ENCODE measurements at regions not wholly inside any gene's neighbourhood (a gene's known extent, or its start where the extent isn't known, plus 50 kb on each side); places are given as distances from the start of the nearest gene placed in this dataset.

DNA sequence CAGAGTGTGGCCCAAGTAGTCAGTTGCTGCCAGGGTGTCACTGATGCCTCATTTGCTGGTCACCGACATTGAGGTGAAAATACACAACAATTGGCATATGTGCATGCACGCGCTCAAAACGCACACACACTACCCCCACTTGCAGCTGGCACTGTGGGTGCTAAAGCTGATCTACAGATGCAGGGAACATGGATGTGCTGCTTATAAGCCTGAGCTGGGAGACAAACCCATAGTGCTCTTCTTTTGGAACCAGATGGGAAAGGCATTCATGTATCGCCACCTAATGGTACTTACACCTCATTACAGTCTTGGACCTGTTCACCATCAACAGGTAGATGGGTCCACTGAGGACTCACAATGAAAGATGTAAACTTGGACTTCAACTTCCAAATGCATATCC lies 70.3 kb upstream of the CAMK1G start:
- TF ChIP-seq RAD21 (IDR thresholded peaks at IDR 0.05; ENCODE audit: low read depth) (peak; percentile 77), TEAD4 (IDR thresholded peaks at IDR 0.05) (no peak), EP300 (IDR thresholded peaks at IDR 0.05; ENCODE audit: borderline replicate concordance) (no peak)
- TF ChIP-seq, protein P1, sequence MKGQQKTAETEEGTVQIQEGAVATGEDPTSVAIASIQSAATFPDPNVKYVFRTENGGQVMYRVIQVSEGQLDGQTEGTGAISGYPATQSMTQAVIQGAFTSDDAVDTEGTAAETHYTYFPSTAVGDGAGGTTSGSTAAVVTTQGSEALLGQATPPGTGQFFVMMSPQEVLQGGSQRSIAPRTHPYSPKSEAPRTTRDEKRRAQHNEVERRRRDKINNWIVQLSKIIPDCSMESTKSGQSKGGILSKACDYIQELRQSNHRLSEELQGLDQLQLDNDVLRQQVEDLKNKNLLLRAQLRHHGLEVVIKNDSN (IDR thresholded peaks at IDR 0.05): no peak

DNA sequence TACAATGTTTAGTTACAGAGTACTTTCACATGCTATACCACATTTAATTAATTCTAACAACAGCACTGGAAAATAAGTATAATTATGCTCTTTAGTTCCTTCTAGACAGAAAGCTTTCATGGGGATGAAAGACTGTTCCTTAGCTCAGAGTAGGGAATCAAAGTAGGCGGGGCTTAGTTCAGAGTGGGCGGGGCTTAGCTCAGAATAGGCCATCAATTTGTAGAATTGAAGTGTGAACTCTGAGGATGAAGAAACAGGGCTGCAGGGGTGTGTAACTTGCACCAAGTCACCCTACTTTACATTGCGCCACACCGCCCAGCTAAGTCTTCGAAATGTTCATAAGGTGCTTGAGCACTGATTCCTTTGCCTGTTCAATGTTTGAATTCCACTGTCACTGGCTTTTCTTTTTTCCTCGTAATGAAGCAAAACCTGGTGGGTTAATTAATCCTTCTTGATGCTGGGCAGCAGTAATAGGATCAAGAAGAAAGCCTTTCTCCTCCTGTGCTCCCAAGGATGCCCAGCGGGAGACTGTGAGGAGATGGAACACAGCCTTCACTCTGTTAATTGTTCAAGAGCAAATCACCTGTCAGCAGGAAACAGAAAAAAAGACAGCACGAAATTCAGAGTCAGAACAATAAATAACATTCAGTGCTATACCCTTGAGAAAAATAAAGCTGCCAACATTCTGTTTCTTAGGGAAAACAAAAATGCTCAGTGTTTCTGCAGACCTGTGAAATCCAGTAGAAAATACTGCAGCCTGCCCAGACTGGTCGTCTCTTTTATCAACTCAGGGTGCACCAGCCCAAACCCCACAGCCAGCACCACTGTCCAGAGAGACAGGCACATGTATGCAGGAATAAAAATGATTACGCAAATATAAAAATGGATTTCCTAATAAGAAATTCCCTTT lies 66.5 kb upstream of the CAMK1G start:
- TF ChIP-seq FOXM1 (IDR thresholded peaks at IDR 0.05; ENCODE audit: borderline replicate concordance, low read depth) (no peak), ZBTB7A (IDR thresholded peaks at IDR 0.05; ENCODE audit: low read depth) (no peak), TEAD4 (IDR thresholded peaks at IDR 0.05) (no peak), TCF12 (IDR thresholded peaks at IDR 0.05; ENCODE audit: low read depth) (no peak), YY1 (IDR thresholded peaks at IDR 0.05; ENCODE audit: low read depth) (no peak)
- TF ChIP-seq, protein P2, sequence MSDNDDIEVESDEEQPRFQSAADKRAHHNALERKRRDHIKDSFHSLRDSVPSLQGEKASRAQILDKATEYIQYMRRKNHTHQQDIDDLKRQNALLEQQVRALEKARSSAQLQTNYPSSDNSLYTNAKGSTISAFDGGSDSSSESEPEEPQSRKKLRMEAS (IDR thresholded peaks at IDR 0.05): no peak

DNA sequence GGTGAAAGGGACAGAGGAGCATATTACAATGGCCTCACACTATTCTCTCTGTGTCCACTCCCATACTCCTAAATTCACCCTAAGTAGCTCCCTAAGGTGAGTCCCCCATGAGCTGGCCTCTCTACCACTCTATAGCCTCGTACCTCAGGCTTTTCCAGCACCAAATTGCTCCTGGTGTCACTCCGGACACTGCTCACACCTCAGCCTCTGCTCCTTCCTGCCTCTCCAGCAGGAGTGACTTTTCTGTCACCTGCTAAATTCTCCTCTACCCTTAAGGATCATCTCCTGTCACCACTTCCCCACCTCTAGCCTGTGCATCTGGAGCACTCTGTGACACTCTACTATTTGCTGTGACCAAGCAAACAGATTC lies 65.8 kb upstream of the CAMK1G start:
- TF ChIP-seq, protein P1 (IDR thresholded peaks at IDR 0.05): no peak
- no peak for TF ChIP-seq YY1 (IDR thresholded peaks at IDR 0.05; ENCODE audit: low read depth)
- TF ChIP-seq, protein P2 (IDR thresholded peaks at IDR 0.05): no peak
- no peak for TF ChIP-seq FOXM1 (IDR thresholded peaks at IDR 0.05; ENCODE audit: borderline replicate concordance, low read depth)
- TF ChIP-seq TAF1 (IDR thresholded peaks at IDR 0.05; ENCODE audit: low read depth): no peak
- TF ChIP-seq CEBPB (IDR thresholded peaks at IDR 0.05): no peak
- TF ChIP-seq TEAD4 (IDR thresholded peaks at IDR 0.05): no peak
- no peak for TF ChIP-seq NFIC (IDR thresholded peaks at IDR 0.05)
- TF ChIP-seq ZBTB7A (IDR thresholded peaks at IDR 0.05; ENCODE audit: low read depth): no peak
- TF ChIP-seq EGR1 (IDR thresholded peaks at IDR 0.05): no peak
- no peak for TF ChIP-seq EP300 (IDR thresholded peaks at IDR 0.05; ENCODE audit: borderline replicate concordance)
- TF ChIP-seq, protein P3, sequence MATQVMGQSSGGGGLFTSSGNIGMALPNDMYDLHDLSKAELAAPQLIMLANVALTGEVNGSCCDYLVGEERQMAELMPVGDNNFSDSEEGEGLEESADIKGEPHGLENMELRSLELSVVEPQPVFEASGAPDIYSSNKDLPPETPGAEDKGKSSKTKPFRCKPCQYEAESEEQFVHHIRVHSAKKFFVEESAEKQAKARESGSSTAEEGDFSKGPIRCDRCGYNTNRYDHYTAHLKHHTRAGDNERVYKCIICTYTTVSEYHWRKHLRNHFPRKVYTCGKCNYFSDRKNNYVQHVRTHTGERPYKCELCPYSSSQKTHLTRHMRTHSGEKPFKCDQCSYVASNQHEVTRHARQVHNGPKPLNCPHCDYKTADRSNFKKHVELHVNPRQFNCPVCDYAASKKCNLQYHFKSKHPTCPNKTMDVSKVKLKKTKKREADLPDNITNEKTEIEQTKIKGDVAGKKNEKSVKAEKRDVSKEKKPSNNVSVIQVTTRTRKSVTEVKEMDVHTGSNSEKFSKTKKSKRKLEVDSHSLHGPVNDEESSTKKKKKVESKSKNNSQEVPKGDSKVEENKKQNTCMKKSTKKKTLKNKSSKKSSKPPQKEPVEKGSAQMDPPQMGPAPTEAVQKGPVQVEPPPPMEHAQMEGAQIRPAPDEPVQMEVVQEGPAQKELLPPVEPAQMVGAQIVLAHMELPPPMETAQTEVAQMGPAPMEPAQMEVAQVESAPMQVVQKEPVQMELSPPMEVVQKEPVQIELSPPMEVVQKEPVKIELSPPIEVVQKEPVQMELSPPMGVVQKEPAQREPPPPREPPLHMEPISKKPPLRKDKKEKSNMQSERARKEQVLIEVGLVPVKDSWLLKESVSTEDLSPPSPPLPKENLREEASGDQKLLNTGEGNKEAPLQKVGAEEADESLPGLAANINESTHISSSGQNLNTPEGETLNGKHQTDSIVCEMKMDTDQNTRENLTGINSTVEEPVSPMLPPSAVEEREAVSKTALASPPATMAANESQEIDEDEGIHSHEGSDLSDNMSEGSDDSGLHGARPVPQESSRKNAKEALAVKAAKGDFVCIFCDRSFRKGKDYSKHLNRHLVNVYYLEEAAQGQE (IDR thresholded peaks at IDR 0.05; ENCODE audit: low read depth): no peak
- TF ChIP-seq CREB1 (IDR thresholded peaks at IDR 0.05; ENCODE audit: low read depth): no peak
- no peak for TF ChIP-seq RAD21 (IDR thresholded peaks at IDR 0.05; ENCODE audit: low read depth)
- no peak for TF ChIP-seq TCF12 (IDR thresholded peaks at IDR 0.05; ENCODE audit: low read depth)

DNA sequence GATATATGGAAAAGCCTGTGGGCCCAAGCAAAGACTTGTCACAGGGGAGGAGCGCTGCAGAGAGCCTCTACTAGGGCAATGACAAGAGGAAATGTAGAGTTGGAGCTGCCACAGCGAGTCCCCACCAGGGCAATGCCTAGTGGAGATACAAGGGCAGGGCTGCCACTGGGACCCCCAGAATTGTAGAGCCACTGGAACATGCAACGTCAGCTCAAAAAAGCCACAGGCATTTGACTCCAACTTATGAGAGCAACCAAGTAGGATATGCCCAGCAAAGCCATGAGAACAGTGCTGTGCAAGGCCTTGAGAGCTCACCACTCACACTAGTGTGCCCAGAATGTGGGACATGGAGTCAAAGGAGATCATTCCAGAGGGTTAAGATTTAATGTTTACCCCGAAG lies 63.7 kb upstream of the CAMK1G start:
- TF ChIP-seq EGR1 (IDR thresholded peaks at IDR 0.05) (no peak), YY1 (IDR thresholded peaks at IDR 0.05; ENCODE audit: low read depth) (no peak), NFIC (IDR thresholded peaks at IDR 0.05) (no peak), TEAD4 (IDR thresholded peaks at IDR 0.05) (no peak)
- TF ChIP-seq, protein P1 (IDR thresholded peaks at IDR 0.05): no peak
- TF ChIP-seq, protein P2 (IDR thresholded peaks at IDR 0.05): no peak

DNA sequence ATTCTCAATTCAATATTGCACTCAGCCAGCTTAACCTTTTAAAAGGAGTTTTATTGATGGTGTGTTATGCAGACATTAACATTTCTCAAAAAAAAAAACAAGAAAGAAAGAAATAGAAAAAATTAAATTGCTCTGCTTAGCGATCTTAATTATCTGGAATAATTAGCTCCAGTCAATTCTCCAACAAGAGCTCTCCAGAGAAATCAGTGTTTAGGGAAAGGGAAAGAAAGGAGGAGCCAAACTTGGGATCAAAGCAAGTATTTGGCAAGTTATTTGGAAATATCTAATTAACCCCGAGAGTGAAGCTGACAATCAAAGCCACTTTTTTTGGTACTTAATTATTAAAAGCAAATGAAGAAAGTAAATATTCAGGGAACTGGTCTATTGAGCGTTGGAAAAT lies 60.7 kb upstream of the CAMK1G start:
- TF ChIP-seq RAD21 (IDR thresholded peaks at IDR 0.05; ENCODE audit: low read depth): no peak
- TF ChIP-seq CREB1 (IDR thresholded peaks at IDR 0.05; ENCODE audit: low read depth): no peak
- TF ChIP-seq EP300 (IDR thresholded peaks at IDR 0.05; ENCODE audit: borderline replicate concordance): no peak
- TF ChIP-seq YY1 (IDR thresholded peaks at IDR 0.05; ENCODE audit: low read depth): no peak
- TF ChIP-seq TAF1 (IDR thresholded peaks at IDR 0.05; ENCODE audit: low read depth): no peak
- TF ChIP-seq, protein P1 (IDR thresholded peaks at IDR 0.05): no peak
- TF ChIP-seq EGR1 (IDR thresholded peaks at IDR 0.05): no peak
- TF ChIP-seq, protein P3 (IDR thresholded peaks at IDR 0.05; ENCODE audit: low read depth): no peak
- TF ChIP-seq, protein P2 (IDR thresholded peaks at IDR 0.05): no peak
- TF ChIP-seq TEAD4 (IDR thresholded peaks at IDR 0.05): no peak
- no peak for TF ChIP-seq NFIC (IDR thresholded peaks at IDR 0.05)

Data from Ishikawa (cell line).